ENCODE measurements at regions not wholly inside any gene's neighbourhood (a gene's known extent, or its start where the extent isn't known, plus 50 kb on each side); places are given as distances from the start of the nearest gene placed in this dataset.

- no peak for DNase-seq
Measured at GRCh38 chr21:40901691-40902090, 54.7 kb upstream of the DSCAM start.

- no peak for DNase-seq
Measured at GRCh38 chr21:40902299-40902698, 55.3 kb upstream of the DSCAM start.

- no peak for DNase-seq
Measured at GRCh38 chr21:40902993-40903392, 56.0 kb upstream of the DSCAM start.

GRCh38 chr21:40905251-40905650 is 58.3 kb upstream of the DSCAM start:
- DNase-seq: no peak

GRCh38 chr21:40912375-40912774 is 65.4 kb upstream of the DSCAM start:
- no peak for DNase-seq

GRCh38 chr21:40915114-40915513 is 68.2 kb upstream of the DSCAM start:
- no peak for DNase-seq

- DNase-seq: no peak
Measured at GRCh38 chr21:40923407-40923806, 76.4 kb upstream of the DSCAM start.

GRCh38 chr21:40923901-40924300 is 76.9 kb upstream of the DSCAM start:
- DNase-seq: no peak

- no peak for DNase-seq
Measured at GRCh38 chr21:40924641-40925040, 77.7 kb upstream of the DSCAM start.

GRCh38 chr21:40926238-40926637 is 79.3 kb upstream of the DSCAM start:
- no peak for DNase-seq

- no peak for DNase-seq
Measured at GRCh38 chr21:40929833-40930232, 82.9 kb upstream of the DSCAM start.

GRCh38 chr21:40931197-40931596 is 84.2 kb upstream of the DSCAM start:
- no peak for DNase-seq

- DNase-seq: no peak
Measured at GRCh38 chr21:40936178-40936577, 89.2 kb upstream of the DSCAM start.

GRCh38 chr21:40936771-40937261 is 89.9 kb upstream of the DSCAM start:
- no peak for DNase-seq

GRCh38 chr21:40938078-40938477 is 91.1 kb upstream of the DSCAM start:
- no peak for DNase-seq

- no peak for DNase-seq
Measured at GRCh38 chr21:40938611-40939010, 91.7 kb upstream of the DSCAM start.

- DNase-seq: no peak
Measured at GRCh38 chr21:40947713-40948112, 100.8 kb upstream of the DSCAM start.

GRCh38 chr21:40950970-40951369 is 104.0 kb upstream of the DSCAM start:
- DNase-seq: no peak

- DNase-seq: no peak
Measured at GRCh38 chr21:40952551-40953323, 105.8 kb upstream of the DSCAM start.

GRCh38 chr21:40964691-40965090 is 117.7 kb upstream of the DSCAM start:
- no peak for DNase-seq

- DNase-seq: no peak
Measured at GRCh38 chr21:40967771-40968170, 120.8 kb upstream of the DSCAM start.

- no peak for DNase-seq
Measured at GRCh38 chr21:40972151-40972550, 125.2 kb upstream of the DSCAM start.

- no peak for DNase-seq
Measured at GRCh38 chr21:40976198-40977109, 129.5 kb upstream of the DSCAM start.
